K562 (cell line): ENCODE measurements at regions not wholly inside any gene's neighbourhood (a gene's known extent, or its start where the extent isn't known, plus 50 kb on each side); places are given as distances from the start of the nearest gene placed in this dataset.

Source experiments
- KLF16 ChIP-seq: IDR thresholded peaks from 2 replicates; pipeline ENCODE4 v1.6.1; 2016; ENCODE audit warnings: antibody characterized with exemption
- MAFK ChIP-seq: IDR thresholded peaks from 2 replicates; pipeline ENCODE4 v1.6.1; 2011; ENCODE audit warnings: low read length, improper control_type of control experiment
- ZFX ChIP-seq: sonication (generic); formaldehyde crosslinking; IDR thresholded peaks from 2 replicates; pipeline ENCODE4 v1.8.0; 2022; ENCODE audit warnings: mild to moderate bottlenecking, missing genetic modification reagents, moderate library complexity
- TF ChIP-seq, protein P1 (sequence below): fragments of 450-650 bp; formaldehyde crosslinking; IDR thresholded peaks from 2 replicates; pipeline ENCODE4 v1.4.0; 2020; ENCODE audit warnings: mild to moderate bottlenecking, mixed read lengths
- TF ChIP-seq, protein P2 (sequence below), 3 experiments: IDR thresholded peaks in 2 of 3; conservative IDR thresholded peaks in 1 of 3; 2 replicates each; pipeline ENCODE4 v1.5.1; 2011 to 2012; ENCODE audit warnings: low read length in 3 of 3, mild to moderate bottlenecking in 3 of 3, control low read depth in 2 of 3, improper control_type of control experiment in 1 of 3, inconsistent platforms in 1 of 3, low read depth in 1 of 3, mixed read lengths in 1 of 3, moderate library complexity in 1 of 3; ENCODE audit not compliant: insufficient read depth in 2 of 3
- TF ChIP-seq, protein P3 (sequence below): fragments of 250-450 bp; sonication (Bioruptor Pico); IDR thresholded peaks from 2 replicates; pipeline ENCODE4 v1.4.0; 2020; ENCODE audit warnings: mild to moderate bottlenecking, moderate library complexity

DNA sequence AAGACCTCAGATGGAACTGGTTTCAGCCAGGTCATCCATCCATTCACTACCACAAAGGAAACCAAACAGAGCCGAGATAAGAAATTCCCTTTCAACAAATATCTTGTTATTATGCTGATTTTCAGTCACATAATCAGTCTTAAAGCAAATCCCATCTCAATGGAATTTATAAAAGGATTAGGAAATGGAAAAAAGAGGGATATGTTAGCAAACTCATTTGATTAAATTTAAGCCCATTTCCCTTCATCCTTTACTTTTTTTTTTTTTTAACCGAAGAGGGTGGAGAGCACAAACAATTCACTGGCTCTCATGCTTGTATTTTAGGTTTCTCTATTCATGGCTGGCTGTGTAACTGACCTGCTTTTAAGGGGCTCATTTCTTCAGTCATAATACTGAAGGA lies 109.0 kb upstream of the GATA6 start:
- TF ChIP-seq, protein P1, sequence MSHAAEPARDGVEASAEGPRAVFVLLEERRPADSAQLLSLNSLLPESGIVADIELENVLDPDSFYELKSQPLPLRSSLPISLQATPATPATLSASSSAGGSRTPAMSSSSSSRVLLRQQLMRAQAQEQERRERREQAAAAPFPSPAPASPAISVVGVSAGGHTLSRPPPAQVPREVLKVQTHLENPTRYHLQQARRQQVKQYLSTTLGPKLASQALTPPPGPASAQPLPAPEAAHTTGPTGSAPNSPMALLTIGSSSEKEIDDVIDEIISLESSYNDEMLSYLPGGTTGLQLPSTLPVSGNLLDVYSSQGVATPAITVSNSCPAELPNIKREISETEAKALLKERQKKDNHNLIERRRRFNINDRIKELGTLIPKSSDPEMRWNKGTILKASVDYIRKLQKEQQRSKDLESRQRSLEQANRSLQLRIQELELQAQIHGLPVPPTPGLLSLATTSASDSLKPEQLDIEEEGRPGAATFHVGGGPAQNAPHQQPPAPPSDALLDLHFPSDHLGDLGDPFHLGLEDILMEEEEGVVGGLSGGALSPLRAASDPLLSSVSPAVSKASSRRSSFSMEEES (CRISPR knock-in tag): no peak
- TF ChIP-seq MAFK: no peak
- TF ChIP-seq, protein P2, sequence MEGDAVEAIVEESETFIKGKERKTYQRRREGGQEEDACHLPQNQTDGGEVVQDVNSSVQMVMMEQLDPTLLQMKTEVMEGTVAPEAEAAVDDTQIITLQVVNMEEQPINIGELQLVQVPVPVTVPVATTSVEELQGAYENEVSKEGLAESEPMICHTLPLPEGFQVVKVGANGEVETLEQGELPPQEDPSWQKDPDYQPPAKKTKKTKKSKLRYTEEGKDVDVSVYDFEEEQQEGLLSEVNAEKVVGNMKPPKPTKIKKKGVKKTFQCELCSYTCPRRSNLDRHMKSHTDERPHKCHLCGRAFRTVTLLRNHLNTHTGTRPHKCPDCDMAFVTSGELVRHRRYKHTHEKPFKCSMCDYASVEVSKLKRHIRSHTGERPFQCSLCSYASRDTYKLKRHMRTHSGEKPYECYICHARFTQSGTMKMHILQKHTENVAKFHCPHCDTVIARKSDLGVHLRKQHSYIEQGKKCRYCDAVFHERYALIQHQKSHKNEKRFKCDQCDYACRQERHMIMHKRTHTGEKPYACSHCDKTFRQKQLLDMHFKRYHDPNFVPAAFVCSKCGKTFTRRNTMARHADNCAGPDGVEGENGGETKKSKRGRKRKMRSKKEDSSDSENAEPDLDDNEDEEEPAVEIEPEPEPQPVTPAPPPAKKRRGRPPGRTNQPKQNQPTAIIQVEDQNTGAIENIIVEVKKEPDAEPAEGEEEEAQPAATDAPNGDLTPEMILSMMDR (IDR thresholded peaks at IDR 0.05 in 2 of 3, conservative IDR thresholded peaks at IDR 0.05 in 1 of 3; ENCODE audit: insufficient read depth in 2 of 3, low read depth in 1 of 3, low read length in 3 of 3): no peak
- TF ChIP-seq, protein P3, sequence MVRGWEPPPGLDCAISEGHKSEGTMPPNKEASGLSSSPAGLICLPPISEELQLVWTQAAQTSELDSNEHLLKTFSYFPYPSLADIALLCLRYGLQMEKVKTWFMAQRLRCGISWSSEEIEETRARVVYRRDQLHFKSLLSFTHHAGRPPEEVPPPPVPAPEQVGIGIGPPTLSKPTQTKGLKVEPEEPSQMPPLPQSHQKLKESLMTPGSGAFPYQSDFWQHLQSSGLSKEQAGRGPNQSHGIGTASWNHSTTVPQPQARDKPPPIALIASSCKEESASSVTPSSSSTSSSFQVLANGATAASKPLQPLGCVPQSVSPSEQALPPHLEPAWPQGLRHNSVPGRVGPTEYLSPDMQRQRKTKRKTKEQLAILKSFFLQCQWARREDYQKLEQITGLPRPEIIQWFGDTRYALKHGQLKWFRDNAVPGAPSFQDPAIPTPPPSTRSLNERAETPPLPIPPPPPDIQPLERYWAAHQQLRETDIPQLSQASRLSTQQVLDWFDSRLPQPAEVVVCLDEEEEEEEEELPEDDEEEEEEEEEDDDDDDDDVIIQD (CRISPR knock-in tag): no peak
- no peak for TF ChIP-seq ZFX (CRISPR knock-in tag)
- TF ChIP-seq KLF16: no peak
